H1 (cell line): ENCODE measurements at regions not wholly inside any gene's neighbourhood (a gene's known extent, or its start where the extent isn't known, plus 50 kb on each side); places are given as distances from the start of the nearest gene placed in this dataset.

ENCODE experiments used
- CTCF ChIA-PET: fragments of 300-600 bp; sonication (Branson Sonifier 250); formaldehyde crosslinking; loops from one replicate; lab custom pipeline; 2021; ENCODE audit not compliant: partially characterized antibody; lab: Charles Lee
- POLR2A ChIA-PET: fragments of 300-600 bp; sonication (Branson Sonifier 250); formaldehyde crosslinking; loops from one replicate; lab custom pipeline; 2021; ENCODE audit warnings: inconsistent platforms; ENCODE audit not compliant: partially characterized antibody; lab: Charles Lee
- DNase-seq, 2 experiments: peaks; one replicate each; pipeline versions ENCODE4 v3.0.0 to v3.0.0-alpha.2; 2010 to 2022; ENCODE audit warnings: low spot score in 2 of 2, low read depth in 1 of 2, mixed read lengths in 1 of 2
- FAIRE-seq: peaks from 2 replicates; lab custom pipeline; 2011; peaks lifted over from hg19 to GRCh38; lab: Jason Lieb, UNC
- H2AFZ ChIP-seq: 2 replicates; pipeline ENCODE4 v1.8.1; 2012; ENCODE audit warnings: low read length, inconsistent platforms
- H2AK5ac ChIP-seq: 2 replicates; pipeline ENCODE4 v1.6.1; 2013; ENCODE audit warnings: low read depth, low read length
- H2BK120ac ChIP-seq: replicated peaks from 2 replicates; pipeline ENCODE3; 2013; ENCODE audit warnings: low read depth, low read length, inconsistent platforms
- H2BK12ac ChIP-seq: 2 replicates; pipeline ENCODE4 v1.6.1; 2013; ENCODE audit warnings: low read depth, low read length
- H2BK15ac ChIP-seq: 2 replicates; pipeline ENCODE4 v1.6.1; 2013; ENCODE audit warnings: low read length
- H2BK20ac ChIP-seq: 2 replicates; pipeline ENCODE4 v1.6.1; 2013; ENCODE audit warnings: low read length
- H2BK5ac ChIP-seq: 2 replicates; pipeline ENCODE4 v1.6.1; 2013; ENCODE audit warnings: low read depth, low read length
- H3K14ac ChIP-seq: 2 replicates; pipeline ENCODE4 v1.6.1; 2013; ENCODE audit warnings: inconsistent platforms; ENCODE audit not compliant: insufficient read length
- H3K18ac ChIP-seq: 2 replicates; pipeline ENCODE4 v1.6.1; 2013; ENCODE audit warnings: low read length; ENCODE audit errors: extremely low read depth
- H3K23ac ChIP-seq: 2 replicates; pipeline ENCODE4 v1.6.1; 2013; ENCODE audit warnings: inconsistent platforms; ENCODE audit not compliant: insufficient read length
- H3K23me2 ChIP-seq: 2 replicates; pipeline ENCODE4 v1.6.1; 2013; ENCODE audit warnings: low read depth, low read length
- H3K27ac ChIP-seq: 2 replicates; pipeline ENCODE4 v1.6.1; 2011; ENCODE audit warnings: low read depth, low read length, inconsistent platforms
- H3K27me3 ChIP-seq, 4 experiments: replicated peaks in 1 of 4; 1 replicate in 1 of 4; 2 replicates in 3 of 4; pipeline versions ENCODE4 v1.6.1 to v1.8.1; 2011 to 2013; ENCODE audit warnings: low read length in 3 of 4, mild to moderate bottlenecking in 3 of 4, inconsistent platforms in 2 of 4, mixed read lengths in 2 of 4, moderate library complexity in 1 of 4; ENCODE audit not compliant: control insufficient read depth in 3 of 4, insufficient read depth in 3 of 4; ENCODE audit errors: extremely low read depth in 1 of 4
- H3K36me3 ChIP-seq, 4 experiments: 2 replicates each; pipeline versions ENCODE4 v1.6.1 to v1.8.1; 2011 to 2013; ENCODE audit warnings: mild to moderate bottlenecking in 4 of 4, low read length in 3 of 4, moderate library complexity in 2 of 4, control low read depth in 1 of 4, inconsistent platforms in 1 of 4; ENCODE audit not compliant: insufficient read depth in 4 of 4, control insufficient read depth in 2 of 4
- H3K4ac ChIP-seq: replicated peaks from 2 replicates; pipeline ENCODE3; 2013; ENCODE audit warnings: low read length, low read depth, mixed read lengths, inconsistent platforms; ENCODE audit not compliant: insufficient read length
- H3K4me1 ChIP-seq, 4 experiments: replicated peaks in 1 of 4; 1 replicate in 1 of 4; 2 replicates in 3 of 4; pipeline versions ENCODE4 v1.6.1 to v1.8.1; 2011 to 2013; ENCODE audit warnings: low read length in 3 of 4, inconsistent platforms in 2 of 4, mixed read lengths in 1 of 4; ENCODE audit not compliant: insufficient read depth in 4 of 4, control insufficient read depth in 3 of 4
- H3K4me2 ChIP-seq, 2 experiments: 2 replicates each; pipeline versions ENCODE4 v1.6.1 to v1.8.1; 2011 to 2013; ENCODE audit warnings: low read depth in 2 of 2, low read length in 2 of 2, control low read depth in 1 of 2, inconsistent platforms in 1 of 2, mild to moderate bottlenecking in 1 of 2; ENCODE audit not compliant: insufficient read depth in 1 of 2
- H3K4me3 ChIP-seq, 4 experiments: fragments of 200-600, 300-600 bp in 1 of 4; sonication (generic), shearing (Covaris generic), sonication (Bioruptor Twin) in 1 of 4; 2 replicates each; pipeline versions ENCODE4 v1.5.1 to v1.8.1; 2011 to 2016; ENCODE audit warnings: low read length in 4 of 4, low read depth in 3 of 4, control low read depth in 2 of 4, inconsistent platforms in 2 of 4, mild to moderate bottlenecking in 2 of 4, mixed read lengths in 1 of 4, moderate library complexity in 1 of 4; ENCODE audit not compliant: insufficient read depth in 2 of 4; ENCODE audit errors: extremely low read depth in 1 of 4
- H3K56ac ChIP-seq: replicated peaks from 2 replicates; pipeline ENCODE3; 2013; ENCODE audit warnings: low read depth, mild to moderate bottlenecking, mixed read lengths, low read length, inconsistent platforms; ENCODE audit not compliant: insufficient read length
- H3K79me1 ChIP-seq: 2 replicates; pipeline ENCODE4 v1.6.1; 2013; ENCODE audit warnings: low read depth, low read length, control low read depth
- H3K79me2 ChIP-seq, 2 experiments: 2 replicates each; pipeline versions ENCODE4 v1.6.1 to v1.8.1; 2012 to 2013; ENCODE audit warnings: low read length in 2 of 2, mild to moderate bottlenecking in 2 of 2, inconsistent platforms in 1 of 2; ENCODE audit not compliant: insufficient read depth in 2 of 2, control insufficient read depth in 1 of 2
- H3K9ac ChIP-seq, 4 experiments: replicated peaks in 1 of 4; 1 replicate in 1 of 4; 2 replicates in 3 of 4; pipeline versions ENCODE4 v1.6.1 to v1.8.1; 2011 to 2013; ENCODE audit warnings: low read depth in 3 of 4, low read length in 3 of 4, control low read depth in 2 of 4, mild to moderate bottlenecking in 2 of 4, moderate library complexity in 2 of 4, inconsistent platforms in 1 of 4; ENCODE audit errors: extremely low read depth in 1 of 4
- H3K9me3 ChIP-seq, 2 experiments: 2 replicates each; pipeline versions ENCODE4 v1.6.1 to v1.8.1; 2012 to 2013; ENCODE audit warnings: mild to moderate bottlenecking in 2 of 2, moderate library complexity in 2 of 2, control low read depth in 1 of 2, inconsistent platforms in 1 of 2, low read depth in 1 of 2, low read length in 1 of 2, mixed read lengths in 1 of 2; ENCODE audit not compliant: insufficient read depth in 2 of 2
- H4K20me1 ChIP-seq, 2 experiments: replicated peaks in 1 of 2; 2 replicates each; pipeline versions ENCODE3 to v1.8.1; 2011 to 2013; ENCODE audit warnings: inconsistent platforms in 2 of 2, low read length in 2 of 2, mild to moderate bottlenecking in 1 of 2; ENCODE audit not compliant: insufficient read depth in 2 of 2, control insufficient read depth in 1 of 2
- H4K5ac ChIP-seq: 2 replicates; pipeline ENCODE4 v1.6.1; 2013; ENCODE audit warnings: low read length, low read depth, mixed read lengths, inconsistent platforms; ENCODE audit not compliant: insufficient read length
- H4K8ac ChIP-seq: 2 replicates; pipeline ENCODE4 v1.8.0; 2013; ENCODE audit warnings: mild to moderate bottlenecking, moderate library complexity, low read length, inconsistent platforms; ENCODE audit not compliant: insufficient read depth; ENCODE audit errors: extremely low read depth
- H4K91ac ChIP-seq: replicated peaks from 2 replicates; pipeline ENCODE3; 2013; ENCODE audit warnings: low read length, mixed read lengths, inconsistent platforms; ENCODE audit not compliant: insufficient read length
- CBX5 ChIP-seq: fragments of 300-800, 300-1000 bp; sonication (generic); IDR thresholded peaks from 2 replicates; pipeline ENCODE4 v1.7.1; 2016; ENCODE audit warnings: antibody characterized with exemption, low read length, low read depth
- EZH2 ChIP-seq: fragments of 200-600 bp; sonication (generic); IDR thresholded peaks from 2 replicates; pipeline ENCODE4 v1.7.1; 2012; ENCODE audit warnings: low read depth, mild to moderate bottlenecking, moderate library complexity, low read length, inconsistent platforms; ENCODE audit not compliant: severe bottlenecking
- FOSL1 ChIP-seq: IDR thresholded peaks from 2 replicates; pipeline ENCODE4 v1.6.1; 2011; ENCODE audit warnings: mild to moderate bottlenecking, low read depth, low read length, moderate library complexity; ENCODE audit not compliant: insufficient read depth
- HDAC2 ChIP-seq, 2 experiments: fragments of 300-600 bp in 1 of 2; sonication (generic) in 1 of 2; IDR thresholded peaks; 2 replicates each; pipeline ENCODE4 v1.6.1; 2011 to 2012; ENCODE audit warnings: low read depth in 2 of 2, low read length in 2 of 2, mild to moderate bottlenecking in 2 of 2, moderate library complexity in 2 of 2, borderline replicate concordance in 1 of 2, inconsistent platforms in 1 of 2
- JUN ChIP-seq: IDR thresholded peaks from 2 replicates; pipeline ENCODE4 v1.6.1; 2011; ENCODE audit warnings: low read depth, mild to moderate bottlenecking, improper control_type of control experiment, low read length
- WGBS, 2 experiments: shearing (Covaris generic) in 1 of 2; methylation state at CpG; one replicate each; pipeline versions ENCODE4 v1.1.6 to v1.1.7; 2013 to 2015; ENCODE audit warnings: low lambda C conversion rate in 2 of 2, mixed read lengths in 2 of 2, inconsistent platforms in 1 of 2, low coverage in 1 of 2, missing lambda C conversion rate in 1 of 2; ENCODE audit not compliant: insufficient replicate concordance in 2 of 2, insufficient coverage in 1 of 2, insufficient read length in 1 of 2; ENCODE audit errors: extremely low coverage in 1 of 2, missing lambda C conversion rate in 1 of 2; 5-methylcytosine and 5-hydroxymethylcytosine counted together

DNA sequence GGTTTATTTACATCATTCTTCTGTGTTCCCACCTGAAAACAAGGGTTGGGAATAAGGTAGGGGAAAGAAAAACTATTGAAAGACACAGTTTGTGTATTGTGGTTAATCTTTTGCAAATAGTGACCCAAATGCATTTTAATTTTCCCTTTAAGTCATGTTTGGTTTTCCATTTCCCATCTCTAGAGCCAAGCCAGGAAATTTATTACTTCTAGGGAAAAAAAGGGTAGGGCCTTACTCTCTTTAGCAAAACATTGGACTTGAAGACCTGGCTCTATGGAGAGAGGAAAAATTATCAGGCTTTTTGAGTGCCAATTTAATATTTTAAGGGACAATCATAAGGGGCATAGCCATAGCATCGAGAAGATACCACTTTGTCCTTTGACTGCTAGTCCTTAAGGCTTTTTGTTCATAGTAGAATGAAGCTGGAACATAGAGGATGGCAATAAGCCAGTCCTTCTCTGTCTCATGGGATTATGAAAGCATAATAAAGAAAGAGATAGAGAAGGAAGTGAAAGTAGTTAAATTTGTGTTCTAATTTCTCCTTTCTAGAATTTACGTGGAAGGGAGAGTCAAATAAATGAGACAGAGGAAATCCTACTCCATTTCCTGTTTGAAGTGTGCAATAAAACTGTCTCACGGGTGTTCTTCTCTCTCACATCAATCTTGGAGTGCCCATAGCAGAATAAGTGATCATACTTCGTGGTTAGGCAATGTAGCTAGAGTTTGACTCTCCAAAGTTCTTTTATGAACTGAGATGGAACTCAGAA, 50.9 kb upstream of the PPFIA2 start:
- Histone ChIP-seq H3K4ac (no peak overlapping the region), H4K5ac (no peak overlapping the region), H4K8ac (no peak overlapping the region)
- TF ChIP-seq JUN = no peak
- TF ChIP-seq HDAC2 (IDR thresholded peaks at IDR 0.05; ENCODE audit: borderline replicate concordance in 1 of 2, low read depth in 2 of 2, low read length in 2 of 2) = no peak
- TF ChIP-seq CBX5 = no peak
- no peak for TF ChIP-seq FOSL1
- TF ChIP-seq EZH2 = no peak

More for the DNA sequence above, 50.9 kb upstream of the PPFIA2 start:
- FAIRE-seq = no peak
- H2BK120ac ChIP-seq = no peak overlapping the region
- H3K56ac ChIP-seq = no peak overlapping the region
- POLR2A ChIA-PET = no interaction called here
- no peak overlapping the region for H2BK12ac ChIP-seq
- no peak overlapping the region for H3K23ac ChIP-seq
- CTCF ChIA-PET = interaction anchor here (2.2 kb wide), 1 partner anchor 13 kb away, joined by 8 read pairs; no protein-coding TSS in a partner anchor
- no peak overlapping the region for H3K14ac ChIP-seq
- H3K23me2 ChIP-seq = no peaks in the 10 kb centered on the region
- H3K4me1 ChIP-seq = peaks cover 0 to 5% (median 0%) of the 10 kb centered on the region in 4 experiments; a peak in 4 of 7 replicates
- no peak for DNase-seq
- no peak overlapping the region for H2AK5ac ChIP-seq
- no peak overlapping the region for H2AFZ ChIP-seq
- H3K36me3 ChIP-seq = no peaks in the 10 kb centered on the region
- H2BK20ac ChIP-seq = no peak overlapping the region
- no peak overlapping the region for H3K27ac ChIP-seq
- H2BK5ac ChIP-seq = no peak overlapping the region
- no peaks in the 10 kb centered on the region for H3K9me3 ChIP-seq
- no peaks in the 10 kb centered on the region for H3K79me1 ChIP-seq
- no peaks in the 10 kb centered on the region for H3K27me3 ChIP-seq
- no peaks in the 10 kb centered on the region for H3K79me2 ChIP-seq
- H3K9ac ChIP-seq = no peak overlapping the region
- no peak overlapping the region for H3K18ac ChIP-seq
- no peak overlapping the region for H2BK15ac ChIP-seq
- H3K4me2 ChIP-seq = no peak overlapping the region
- WGBS, 2 experiments = 96% methylated on average over 4 of the region's 4 CpGs; no CpG with 5 or more reads in 1 of the 2 experiments
- H4K91ac ChIP-seq = no peak overlapping the region
- no peaks in the 10 kb centered on the region for H4K20me1 ChIP-seq
- H3K4me3 ChIP-seq = no peak overlapping the region
